GM18505 (cell line): ENCODE measurements at regions not wholly inside any gene's neighbourhood (a gene's known extent, or its start where the extent isn't known, plus 50 kb on each side); places are given as distances from the start of the nearest gene placed in this dataset.
"Not testable (repeated sequence)": the region's sequence is repeated elsewhere in the genome, so short reads cannot be mapped to it uniquely, and the experiment has no call there.

Source experiments
- ATAC-seq: cut with Tn5 transposase; IDR thresholded peaks from one replicate; pipeline ENCODE4 v1.9.1; 2021; ENCODE audit not compliant: unreplicated experiment
- POLR2A ChIP-seq: IDR thresholded peaks from 4 replicates; pipeline ENCODE4 v1.6.1; 2011; ENCODE audit warnings: borderline replicate concordance; ENCODE audit not compliant: insufficient read depth, insufficient read length; ENCODE audit errors: extremely low read depth

GRCh38 chr2:4916094-4916493 lies 776.1 kb upstream of the SOX11 start:
- TF ChIP-seq POLR2A, result no peak
- ATAC-seq, result no peak

GRCh38 chr2:4930704-4931103 lies 761.5 kb upstream of the SOX11 start:
- no peak for ATAC-seq
- TF ChIP-seq POLR2A, result no peak

GRCh38 chr2:4931721-4932365 lies 760.3 kb upstream of the SOX11 start:
- TF ChIP-seq POLR2A, result no peak
- ATAC-seq, result no peak

- not testable (repeated sequence) for ATAC-seq
These were observed 756.9 kb upstream of the SOX11 start for GRCh38 chr2:4935291-4935690.

GRCh38 chr2:4937550-4937949 lies 754.6 kb upstream of the SOX11 start:
- no peak for ATAC-seq
- TF ChIP-seq POLR2A, result no peak

- ATAC-seq, result no peak
- TF ChIP-seq POLR2A, result no peak
These were observed 754.0 kb upstream of the SOX11 start for GRCh38 chr2:4938206-4938605.

- ATAC-seq, result no peak
These were observed 749.7 kb upstream of the SOX11 start for GRCh38 chr2:4942441-4942840.

GRCh38 chr2:4947911-4948310 lies 744.3 kb upstream of the SOX11 start:
- TF ChIP-seq POLR2A, result no peak
- ATAC-seq, result no peak

More at GRCh38 chr2:4942441-4942840, 749.7 kb upstream of the SOX11 start:
- TF ChIP-seq POLR2A, result no peak

GRCh38 chr2:4951368-4951767 lies 740.8 kb upstream of the SOX11 start:
- no peak for ATAC-seq
- no peak for TF ChIP-seq POLR2A

GRCh38 chr2:4959219-4959618 lies 733.0 kb upstream of the SOX11 start:
- TF ChIP-seq POLR2A, result no peak
- no peak for ATAC-seq

GRCh38 chr2:4962419-4962818 lies 729.8 kb upstream of the SOX11 start:
- no peak for TF ChIP-seq POLR2A
- ATAC-seq, result no peak

GRCh38 chr2:4963106-4963505 lies 729.1 kb upstream of the SOX11 start:
- TF ChIP-seq POLR2A, result no peak
- ATAC-seq, result no peak

- TF ChIP-seq POLR2A, result no peak
- ATAC-seq, result no peak
These were observed 728.1 kb upstream of the SOX11 start for GRCh38 chr2:4964001-4964540.

- no peak for TF ChIP-seq POLR2A
- no peak for ATAC-seq
These were observed 727.6 kb upstream of the SOX11 start for GRCh38 chr2:4964579-4964978.
